Naive thymus-derived CD4-positive, alpha-beta T cell (primary cell): ENCODE measurements at regions not wholly inside any gene's neighbourhood (a gene's known extent, or its start where the extent isn't known, plus 50 kb on each side); places are given as distances from the start of the nearest gene placed in this dataset.

Source experiments
- ATAC-seq: fragments of 150-1000 bp; cut with Tn5 transposase; 2 replicates; pipeline ENCODE4 v1.10.0; 2021; ENCODE audit warnings: mild to moderate bottlenecking, moderate library complexity
- CTCF ChIA-PET: fragments of 350-600 bp; sonication (Branson Sonifier 250); formaldehyde crosslinking; loops from one replicate; lab custom pipeline; 2021; ENCODE audit warnings: antibody characterized with exemption; lab: Charles Lee
- POLR2A ChIA-PET: fragments of 350-600 bp; sonication (Branson Sonifier 250); formaldehyde crosslinking; loops from one replicate; lab custom pipeline; 2021; ENCODE audit warnings: antibody characterized with exemption, inconsistent platforms; lab: Charles Lee
- DNase-seq, 9 donors: peaks; one replicate each; pipeline versions ENCODE4 v3.0.0 to v3.0.0-alpha.2; 2020 to 2022; ENCODE audit warnings: mixed read lengths in 1 of 9
- H3K27ac ChIP-seq: one replicate; pipeline ENCODE4 v1.7.0; 2013; ENCODE audit warnings: mild to moderate bottlenecking, low read depth, low read length, moderate library complexity
- H3K27me3 ChIP-seq, 2 donors: one replicate each; pipeline ENCODE4 v1.7.0; 2013; ENCODE audit warnings: low read length in 2 of 2, mild to moderate bottlenecking in 2 of 2, moderate library complexity in 2 of 2; ENCODE audit not compliant: control insufficient read depth in 2 of 2, insufficient read depth in 2 of 2
- H3K36me3 ChIP-seq, 3 experiments: 1 replicate in 2 of 3; 2 replicates in 1 of 3; pipeline ENCODE4 v1.7.0; 2013; ENCODE audit warnings: low read length in 3 of 3, mild to moderate bottlenecking in 3 of 3, moderate library complexity in 1 of 3; ENCODE audit not compliant: insufficient read depth in 3 of 3, control insufficient read depth in 2 of 3
- H3K4me1 ChIP-seq, 2 donors: one replicate each; pipeline ENCODE4 v1.7.0; 2013; ENCODE audit warnings: low read length in 2 of 2, mild to moderate bottlenecking in 2 of 2, moderate library complexity in 1 of 2; ENCODE audit not compliant: control insufficient read depth in 2 of 2, insufficient read depth in 2 of 2
- H3K4me3 ChIP-seq: 2 replicates; pipeline ENCODE4 v1.7.0; 2013; ENCODE audit warnings: mild to moderate bottlenecking, low read length
- H3K9me3 ChIP-seq, 3 experiments: 1 replicate in 2 of 3; 2 replicates in 1 of 3; pipeline ENCODE4 v1.7.0; 2013; ENCODE audit warnings: low read length in 3 of 3; ENCODE audit not compliant: control insufficient read depth in 2 of 3
- H3K27ac Mint-ChIP-seq, 9 donors: one replicate each; pipeline ENCODE4 v1.8.0; 2020 to 2022; ENCODE audit warnings: mixed read lengths in 9 of 9, mild to moderate bottlenecking in 8 of 9, moderate library complexity in 5 of 9, inconsistent platforms in 2 of 9
- H3K27me3 Mint-ChIP-seq, 5 donors: one replicate each; pipeline ENCODE4 v1.8.0; 2021 to 2022; ENCODE audit warnings: mixed read lengths in 5 of 5, mild to moderate bottlenecking in 1 of 5
- H3K36me3 Mint-ChIP-seq, 5 donors: one replicate each; pipeline ENCODE4 v1.8.0; 2020 to 2022; ENCODE audit warnings: mixed read lengths in 5 of 5, mild to moderate bottlenecking in 3 of 5, inconsistent platforms in 1 of 5
- H3K4me1 Mint-ChIP-seq, 7 donors: one replicate each; pipeline ENCODE4 v1.8.0; 2020 to 2022; ENCODE audit warnings: mixed read lengths in 7 of 7, mild to moderate bottlenecking in 3 of 7, inconsistent platforms in 1 of 7
- H3K4me3 Mint-ChIP-seq, 10 donors: one replicate each; pipeline ENCODE4 v1.8.0; 2020 to 2022; ENCODE audit warnings: mild to moderate bottlenecking in 10 of 10, mixed read lengths in 10 of 10, moderate library complexity in 6 of 10, inconsistent platforms in 2 of 10
- H3K9me3 Mint-ChIP-seq, 11 donors: one replicate each; pipeline ENCODE4 v1.8.0; 2020 to 2022; ENCODE audit warnings: mixed read lengths in 11 of 11, mild to moderate bottlenecking in 4 of 11, inconsistent platforms in 1 of 11, moderate library complexity in 1 of 11
- intact Hi-C, 2 donors: fragments of 100-400 bp; cut with micrococcal nuclease; formaldehyde crosslinking; loops; one replicate each; pipeline ENCODE4 v1.15.1; 2023

DNA sequence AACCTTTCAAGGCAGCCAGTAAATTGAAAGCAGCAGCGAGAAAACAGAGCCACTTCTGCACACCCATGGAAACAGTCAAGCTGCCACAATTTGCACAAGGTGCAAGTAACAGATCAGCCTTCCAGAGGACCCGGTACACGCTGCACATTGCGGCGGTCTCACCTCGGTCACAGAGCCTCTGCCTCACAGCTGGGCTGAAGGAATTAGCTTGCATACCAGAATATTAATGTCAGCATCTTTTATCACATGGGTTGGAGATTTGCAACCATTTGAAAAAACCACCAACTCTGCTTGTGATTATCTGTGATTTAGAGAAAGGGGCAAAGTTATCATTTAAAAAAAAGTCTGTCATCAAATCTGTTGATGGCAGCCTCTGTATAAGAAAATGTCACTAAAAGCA is 330.5 kb upstream of the TCF4 start:
- Mint-ChIP-seq H3K4me1 (no peaks in the 10 kb centered on the region), H3K27me3 (no peaks in the 10 kb centered on the region), H3K9me3 (peaks cover 0 to 19% (median 5%) of the 10 kb centered on the region in 11 donors), H3K27ac (no peak overlapping the region), H3K36me3 (no peaks in the 10 kb centered on the region), H3K4me3 (no peak overlapping the region)
- no peaks in the 10 kb centered on the region for H3K9me3 ChIP-seq
- H3K4me1 ChIP-seq = no peaks in the 10 kb centered on the region
- ATAC-seq = no peak
- intact Hi-C loops = no loop called here
- H3K27ac ChIP-seq = no peak overlapping the region
- DNase-seq = no peak
- no peak overlapping the region for H3K4me3 ChIP-seq
- CTCF ChIA-PET = no interaction called here
- no peaks in the 10 kb centered on the region for H3K36me3 ChIP-seq
- no peaks in the 10 kb centered on the region for H3K27me3 ChIP-seq
- POLR2A ChIA-PET = no interaction called here

DNA sequence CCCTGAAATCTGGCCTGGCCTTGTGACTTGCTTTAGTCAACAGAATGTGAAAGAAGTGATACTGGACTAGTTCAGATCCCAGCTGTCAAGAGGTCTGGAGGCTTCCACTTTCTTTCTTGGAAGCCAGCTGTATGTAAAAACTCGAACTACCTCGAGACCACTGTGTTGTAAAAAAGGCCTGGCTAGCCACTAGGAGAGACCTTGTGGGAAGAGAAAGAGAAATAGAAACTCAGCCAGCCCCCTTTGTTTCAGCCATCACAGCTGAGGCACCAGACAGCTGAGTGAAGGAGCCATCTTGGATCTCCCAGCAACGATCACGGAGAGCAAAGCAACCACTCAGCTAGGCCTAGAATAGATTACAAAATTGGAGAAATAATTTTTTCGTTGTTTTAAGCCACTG is 324.9 kb upstream of the TCF4 start:
- Mint-ChIP-seq H3K36me3 (peaks cover 0 to 4% (median 0%) of the 10 kb centered on the region in 5 donors), H3K9me3 (peaks cover 0 to 21% (median 5%) of the 10 kb centered on the region in 11 donors), H3K27me3 (no peaks in the 10 kb centered on the region), H3K4me1 (no peaks in the 10 kb centered on the region), H3K27ac (no peak overlapping the region), H3K4me3 (no peak overlapping the region)
- ATAC-seq (no peak), DNase-seq (no peak)
- no peaks in the 10 kb centered on the region for H3K9me3 ChIP-seq
- no peak overlapping the region for H3K27ac ChIP-seq
- no peaks in the 10 kb centered on the region for H3K27me3 ChIP-seq
- ChIA-PET POLR2A (no interaction called here), CTCF (no interaction called here)
- no peaks in the 10 kb centered on the region for H3K36me3 ChIP-seq
- no peaks in the 10 kb centered on the region for H3K4me1 ChIP-seq
- intact Hi-C loops = no loop called here
- H3K4me3 ChIP-seq = no peak overlapping the region

DNA sequence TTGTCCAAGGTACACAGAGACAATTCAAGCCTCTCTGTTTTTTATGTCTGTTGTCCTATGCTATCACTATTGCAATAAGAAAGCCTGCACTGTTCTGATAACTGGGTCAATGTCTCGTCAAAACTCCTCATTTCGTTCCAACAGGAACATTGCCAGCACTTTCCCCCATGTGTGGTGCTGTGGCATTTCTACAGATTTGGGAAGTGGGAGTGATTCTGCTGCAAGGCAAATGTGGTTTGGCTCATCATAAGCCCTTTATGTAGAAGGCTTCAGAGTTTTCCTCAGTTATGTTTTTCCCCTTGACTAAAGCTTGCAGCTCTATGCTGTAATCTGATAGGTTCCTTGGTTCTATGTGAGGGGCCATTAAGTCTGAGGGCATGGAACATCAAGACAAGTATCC is 324.1 kb upstream of the TCF4 start:
- Histone ChIP-seq H3K4me1 (no peaks in the 10 kb centered on the region), H3K27ac (no peak overlapping the region), H3K27me3 (no peaks in the 10 kb centered on the region), H3K36me3 (no peaks in the 10 kb centered on the region), H3K9me3 (no peaks in the 10 kb centered on the region), H3K4me3 (no peak overlapping the region)
- H3K4me1 Mint-ChIP-seq = no peaks in the 10 kb centered on the region
- ChIA-PET POLR2A (no interaction called here), CTCF (no interaction called here)
- intact Hi-C loops = no loop called here
- no peak overlapping the region for H3K27ac Mint-ChIP-seq
- peaks cover 0 to 4% (median 0%) of the 10 kb centered on the region in 5 donors for H3K36me3 Mint-ChIP-seq
- peaks cover 0 to 16% (median 3%) of the 10 kb centered on the region in 11 donors for H3K9me3 Mint-ChIP-seq
- ATAC-seq (no peak), DNase-seq (no peak)
- H3K4me3 Mint-ChIP-seq = no peak overlapping the region
- H3K27me3 Mint-ChIP-seq = no peaks in the 10 kb centered on the region

DNA sequence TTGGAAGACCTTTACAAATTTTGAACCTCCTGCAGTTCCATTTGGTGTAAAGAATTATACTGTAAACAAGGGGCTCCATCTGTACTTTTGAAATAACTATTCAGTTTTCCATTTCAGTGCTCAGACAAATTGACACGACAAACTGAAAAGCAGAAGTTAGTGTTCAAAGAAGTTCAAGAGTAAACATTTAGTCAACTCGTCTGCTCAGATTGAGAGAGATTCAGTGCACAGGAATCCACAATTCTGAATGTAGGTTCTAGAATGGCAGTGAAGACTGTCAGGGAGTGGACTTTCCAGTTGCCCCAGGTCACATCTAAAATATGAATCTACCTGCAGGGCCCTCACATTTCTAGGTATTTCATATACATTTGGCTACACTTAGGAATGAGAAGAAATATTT is 322.3 kb upstream of the TCF4 start:
- POLR2A ChIA-PET = no interaction called here

DNA sequence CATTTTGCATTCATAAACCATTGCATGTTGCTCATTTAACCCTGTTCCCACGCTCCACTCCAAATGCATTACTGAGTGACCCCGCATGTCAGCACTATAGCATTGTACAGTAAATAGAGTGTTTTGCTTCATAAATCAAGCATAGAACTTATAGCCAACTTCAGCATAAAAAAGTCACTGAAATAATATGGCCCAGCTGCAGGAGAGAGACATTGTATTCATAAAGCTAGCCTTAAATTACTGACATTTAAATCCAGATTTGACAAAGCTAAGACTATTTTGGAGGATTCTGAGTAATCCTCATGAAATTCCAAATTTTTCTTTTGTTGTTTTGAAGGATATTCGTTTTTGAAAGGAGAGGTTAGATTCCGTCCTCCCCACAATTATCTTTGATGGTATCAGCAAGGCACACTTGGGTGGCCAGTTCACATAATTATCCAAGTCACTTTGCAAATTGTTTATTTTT is 320.9 kb upstream of the TCF4 start:
- DNase-seq (no peak), ATAC-seq (no peak)
- no peak overlapping the region for H3K27ac ChIP-seq
- no peaks in the 10 kb centered on the region for H3K4me1 ChIP-seq
- no peak overlapping the region for H3K4me3 ChIP-seq
- intact Hi-C loops = no loop called here
- ChIA-PET POLR2A (no interaction called here), CTCF (no interaction called here)
- Mint-ChIP-seq H3K27me3 (no peaks in the 10 kb centered on the region), H3K27ac (no peak overlapping the region), H3K36me3 (peaks cover 0 to 4% (median 0%) of the 10 kb centered on the region in 5 donors), H3K9me3 (peaks cover 0 to 17% (median 3%) of the 10 kb centered on the region in 11 donors), H3K4me1 (no peaks in the 10 kb centered on the region), H3K4me3 (no peak overlapping the region)
- no peaks in the 10 kb centered on the region for H3K9me3 ChIP-seq
- H3K36me3 ChIP-seq = no peaks in the 10 kb centered on the region
- H3K27me3 ChIP-seq = no peaks in the 10 kb centered on the region

More for the DNA sequence above, 322.3 kb upstream of the TCF4 start:
- Histone ChIP-seq H3K36me3 (no peaks in the 10 kb centered on the region), H3K27ac (no peak overlapping the region), H3K4me3 (no peak overlapping the region), H3K9me3 (no peaks in the 10 kb centered on the region), H3K4me1 (no peaks in the 10 kb centered on the region), H3K27me3 (no peaks in the 10 kb centered on the region)
- no peak for ATAC-seq
- DNase-seq = no peak
- CTCF ChIA-PET = no interaction called here
- peaks cover 0 to 17% (median 5%) of the 10 kb centered on the region in 11 donors for H3K9me3 Mint-ChIP-seq
- H3K36me3 Mint-ChIP-seq = peaks cover 0 to 4% (median 0%) of the 10 kb centered on the region in 5 donors
- intact Hi-C loops = no loop called here
- no peaks in the 10 kb centered on the region for H3K4me1 Mint-ChIP-seq
- no peak overlapping the region for H3K27ac Mint-ChIP-seq
- H3K4me3 Mint-ChIP-seq = no peak overlapping the region
- no peaks in the 10 kb centered on the region for H3K27me3 Mint-ChIP-seq

DNA sequence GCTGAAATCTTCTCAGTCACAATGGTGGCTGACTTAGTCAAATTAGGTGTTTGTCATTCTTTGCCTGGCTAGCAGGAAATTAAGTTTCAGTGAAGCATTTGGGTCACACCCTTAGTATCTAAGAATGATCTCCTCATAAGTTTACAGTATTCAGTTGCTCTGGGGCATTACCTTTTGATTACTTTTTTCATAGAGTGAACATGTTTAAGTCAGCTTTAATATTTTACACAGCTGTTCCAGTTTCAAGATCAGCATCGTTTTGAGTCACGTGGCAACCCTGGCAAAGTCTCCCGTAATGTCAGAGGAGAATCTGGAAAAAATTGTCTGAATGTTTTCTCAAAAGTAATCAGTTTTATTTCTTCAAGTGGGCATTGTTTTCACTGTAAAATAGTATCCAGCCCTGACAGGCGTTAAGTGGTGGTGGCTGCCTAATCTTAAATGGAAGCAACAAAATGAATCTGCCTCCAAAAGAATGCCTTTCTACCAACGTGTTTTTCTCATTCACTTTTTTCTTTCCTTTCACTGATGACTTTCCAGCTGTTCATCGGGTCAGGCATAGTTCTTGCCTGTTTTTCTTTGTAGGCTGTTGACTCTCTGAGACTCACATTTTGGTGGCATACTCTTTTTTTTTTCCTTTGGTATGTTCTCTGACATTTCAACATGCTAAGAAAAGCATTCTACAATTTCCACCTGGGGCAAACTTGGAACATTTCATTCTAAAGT is 319.6 kb upstream of the TCF4 start:
- H3K4me1 ChIP-seq = no peaks in the 10 kb centered on the region

DNA sequence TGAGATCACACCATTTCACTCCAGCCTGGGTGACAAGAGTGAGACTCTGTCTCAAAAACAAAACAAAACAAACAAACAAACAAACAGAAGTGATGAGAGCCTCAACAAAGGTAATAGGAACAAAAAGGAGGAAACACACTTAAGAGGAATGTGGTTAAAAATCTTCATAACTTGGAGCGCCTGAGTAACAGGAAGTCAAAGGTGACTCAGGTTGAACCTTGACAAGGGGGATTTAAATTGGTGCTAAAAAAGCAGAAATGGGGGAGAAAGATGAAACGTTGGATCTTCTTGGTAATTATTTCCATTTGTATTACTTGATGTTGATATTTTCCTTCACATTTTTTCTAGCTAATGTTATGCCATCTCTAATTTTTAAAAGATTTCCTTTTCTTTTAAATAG is 318.5 kb upstream of the TCF4 start:
- CTCF ChIA-PET = no interaction called here
- Mint-ChIP-seq H3K27ac (no peak overlapping the region), H3K36me3 (peaks cover 0 to 4% (median 0%) of the 10 kb centered on the region in 5 donors), H3K4me3 (no peak overlapping the region), H3K27me3 (no peaks in the 10 kb centered on the region), H3K4me1 (no peaks in the 10 kb centered on the region), H3K9me3 (peaks cover 0 to 15% (median 3%) of the 10 kb centered on the region in 11 donors)
- ATAC-seq (no peak), DNase-seq (no peak)
- Histone ChIP-seq H3K27ac (no peak overlapping the region), H3K9me3 (no peaks in the 10 kb centered on the region), H3K4me1 (no peaks in the 10 kb centered on the region), H3K36me3 (no peaks in the 10 kb centered on the region), H3K27me3 (no peaks in the 10 kb centered on the region), H3K4me3 (no peak overlapping the region)
- intact Hi-C loops = no loop called here
- POLR2A ChIA-PET = no interaction called here

More for the DNA sequence above, 319.6 kb upstream of the TCF4 start:
- no peak overlapping the region for H3K4me3 ChIP-seq
- no peak for DNase-seq
- ChIA-PET POLR2A (no interaction called here), CTCF (no interaction called here)
- H3K9me3 Mint-ChIP-seq = peaks cover 0 to 17% (median 3%) of the 10 kb centered on the region in 11 donors
- H3K36me3 ChIP-seq = no peaks in the 10 kb centered on the region
- no peak overlapping the region for H3K27ac ChIP-seq
- H3K27me3 ChIP-seq = no peaks in the 10 kb centered on the region
- H3K36me3 Mint-ChIP-seq = peaks cover 0 to 4% (median 0%) of the 10 kb centered on the region in 5 donors
- no peaks in the 10 kb centered on the region for H3K27me3 Mint-ChIP-seq
- H3K4me1 Mint-ChIP-seq = no peaks in the 10 kb centered on the region
- no peak overlapping the region for H3K27ac Mint-ChIP-seq
- intact Hi-C loops = no loop called here
- no peaks in the 10 kb centered on the region for H3K9me3 ChIP-seq
- no peak overlapping the region for H3K4me3 Mint-ChIP-seq
- no peak for ATAC-seq
